Spinal cord (tissue), 9 donors: ENCODE measurements at regions not wholly inside any gene's neighbourhood (a gene's known extent, or its start where the extent isn't known, plus 50 kb on each side); places are given as distances from the start of the nearest gene placed in this dataset.

Experiments used
- DNase-seq, 6 donors: peaks; one replicate each; pipeline versions ENCODE4 v3.0.0 to v3.0.0-alpha.2; 2013 to 2015; ENCODE audit warnings: low spot score in 6 of 6, low read depth in 4 of 6
- H3K27ac ChIP-seq: one replicate; pipeline ENCODE4 v1.5.1; 2013; ENCODE audit warnings: low read depth, low read length, control low read depth
- H3K27me3 ChIP-seq: one replicate; pipeline ENCODE4 v1.6.1; 2013; ENCODE audit warnings: low read length; ENCODE audit not compliant: control insufficient read depth, insufficient read depth
- H3K36me3 ChIP-seq: one replicate; pipeline ENCODE4 v1.6.1; 2013; ENCODE audit warnings: low read length; ENCODE audit not compliant: control insufficient read depth, insufficient read depth
- H3K4me1 ChIP-seq: one replicate; pipeline ENCODE4 v1.6.1; 2013; ENCODE audit warnings: low read length; ENCODE audit not compliant: control insufficient read depth, insufficient read depth
- H3K4me3 ChIP-seq: one replicate; pipeline ENCODE4 v1.5.1; 2013; ENCODE audit warnings: low read depth, low read length, control low read depth
- H3K9me3 ChIP-seq: one replicate; pipeline ENCODE4 v1.6.1; 2013; ENCODE audit warnings: low read length; ENCODE audit not compliant: control insufficient read depth, insufficient read depth
- WGBS: methylation state at CpG from one replicate; pipeline ENCODE4 v1.1.5; 2013; ENCODE audit warnings: missing lambda C conversion rate; ENCODE audit not compliant: insufficient coverage; 5-methylcytosine and 5-hydroxymethylcytosine counted together
- donor health status: healthy.

GRCh38 chr16:74080311-74080710 lies 216.3 kb upstream of the PSMD7 start:
- H3K4me1 ChIP-seq = no peaks in the 10 kb centered on the region
- no peaks in the 10 kb centered on the region for H3K27me3 ChIP-seq
- 79% methylated on average over 5 of the region's 8 CpGs for WGBS
- no peaks in the 10 kb centered on the region for H3K9me3 ChIP-seq
- no peak overlapping the region for H3K27ac ChIP-seq
- H3K4me3 ChIP-seq = no peak overlapping the region
- no peaks in the 10 kb centered on the region for H3K36me3 ChIP-seq
- no peak for DNase-seq

DNA sequence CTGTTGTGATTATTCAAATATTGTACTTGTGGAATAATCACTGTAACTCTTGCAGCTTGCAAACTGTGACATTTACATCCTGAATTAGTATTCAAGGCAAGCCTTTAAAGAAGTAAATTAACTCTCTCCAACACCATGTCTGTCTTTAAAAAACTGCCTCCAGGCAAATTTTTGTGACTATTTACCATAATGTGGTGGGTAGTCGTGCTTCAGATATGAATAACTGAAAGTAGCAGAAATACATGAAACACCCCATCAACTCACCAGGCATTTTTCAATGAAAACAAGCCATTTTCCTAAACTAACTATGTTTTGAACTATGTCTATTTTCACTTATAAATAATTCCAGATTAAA lies 217.4 kb upstream of the PSMD7 start:
- no peaks in the 10 kb centered on the region for H3K27me3 ChIP-seq
- no CpG with 5 or more reads among the region's 1 CpG for WGBS
- no peak for DNase-seq
- no peaks in the 10 kb centered on the region for H3K4me1 ChIP-seq
- H3K4me3 ChIP-seq = no peak overlapping the region
- H3K27ac ChIP-seq = no peak overlapping the region
- no peaks in the 10 kb centered on the region for H3K36me3 ChIP-seq
- H3K9me3 ChIP-seq = no peaks in the 10 kb centered on the region

DNA sequence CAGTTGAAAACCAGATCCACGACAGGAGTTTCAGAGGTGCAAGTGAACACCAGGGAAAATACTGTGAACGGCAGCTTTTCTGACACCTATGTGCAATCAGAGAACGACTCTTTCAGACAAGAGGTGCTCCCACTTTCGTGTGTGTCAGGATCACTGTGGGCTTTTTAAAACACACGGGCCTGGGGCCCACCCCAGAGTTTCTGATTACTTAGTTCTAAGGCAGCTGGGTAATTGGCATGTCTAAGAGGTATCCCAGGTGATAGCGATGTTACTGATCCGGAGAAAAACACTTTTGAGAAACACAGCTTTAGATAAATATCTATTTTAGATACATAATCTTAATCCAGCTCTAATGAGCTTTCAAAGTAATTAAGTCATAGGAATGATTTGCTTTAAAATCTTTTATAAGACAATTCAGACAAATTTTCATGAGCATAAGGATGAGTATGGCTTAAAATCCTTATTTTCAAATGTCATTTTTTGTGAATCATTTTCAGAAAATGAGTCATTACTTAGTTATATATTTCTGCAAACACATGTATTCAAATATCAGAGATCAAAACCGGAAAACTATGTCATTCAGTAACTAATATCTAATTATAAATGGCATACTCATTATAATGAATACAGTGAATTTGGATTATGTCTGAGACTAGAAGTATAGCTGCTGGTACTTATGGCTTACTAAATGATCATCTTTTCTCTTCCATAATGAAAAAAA lies 217.9 kb upstream of the PSMD7 start:
- DNase-seq = no peak
- WGBS = 53% methylated on average over 5 of the region's 8 CpGs
- no peaks in the 10 kb centered on the region for H3K4me1 ChIP-seq
- H3K27ac ChIP-seq = no peak overlapping the region
- H3K36me3 ChIP-seq = no peaks in the 10 kb centered on the region
- no peaks in the 10 kb centered on the region for H3K9me3 ChIP-seq
- no peak overlapping the region for H3K4me3 ChIP-seq
- no peaks in the 10 kb centered on the region for H3K27me3 ChIP-seq

GRCh38 chr16:74076568-74076967 lies 220.0 kb upstream of the PSMD7 start:
- Histone ChIP-seq H3K27ac (no peak overlapping the region), H3K4me3 (no peak overlapping the region), H3K9me3 (no peaks in the 10 kb centered on the region), H3K36me3 (no peaks in the 10 kb centered on the region), H3K27me3 (no peaks in the 10 kb centered on the region), H3K4me1 (no peaks in the 10 kb centered on the region)
- WGBS = 100% methylated on average over 1 of the region's 2 CpGs
- no peak for DNase-seq

DNA sequence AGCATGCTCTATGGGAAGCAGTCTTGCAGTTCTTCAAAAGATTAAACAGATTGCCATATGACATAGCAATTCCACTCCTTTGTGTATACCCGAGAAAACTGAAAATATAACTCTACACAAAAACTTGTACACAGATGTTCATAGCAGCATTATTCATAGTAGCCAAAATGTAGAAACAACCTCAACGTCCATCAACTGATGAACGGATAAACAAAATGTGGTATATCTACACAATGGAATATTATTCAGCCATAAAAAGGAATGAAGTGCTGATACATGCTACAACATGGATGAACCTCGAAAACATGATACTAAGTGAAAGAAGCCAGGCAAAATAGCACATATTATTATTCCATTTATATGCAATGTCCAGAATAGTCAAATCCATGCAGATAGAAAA lies 221.2 kb upstream of the PSMD7 start:
- Histone ChIP-seq H3K36me3 (no peaks in the 10 kb centered on the region), H3K9me3 (no peaks in the 10 kb centered on the region), H3K27me3 (no peaks in the 10 kb centered on the region), H3K27ac (no peak overlapping the region), H3K4me1 (no peaks in the 10 kb centered on the region), H3K4me3 (no peak overlapping the region)
- no peak for DNase-seq
- no CpG with 5 or more reads among the region's 4 CpGs for WGBS

DNA sequence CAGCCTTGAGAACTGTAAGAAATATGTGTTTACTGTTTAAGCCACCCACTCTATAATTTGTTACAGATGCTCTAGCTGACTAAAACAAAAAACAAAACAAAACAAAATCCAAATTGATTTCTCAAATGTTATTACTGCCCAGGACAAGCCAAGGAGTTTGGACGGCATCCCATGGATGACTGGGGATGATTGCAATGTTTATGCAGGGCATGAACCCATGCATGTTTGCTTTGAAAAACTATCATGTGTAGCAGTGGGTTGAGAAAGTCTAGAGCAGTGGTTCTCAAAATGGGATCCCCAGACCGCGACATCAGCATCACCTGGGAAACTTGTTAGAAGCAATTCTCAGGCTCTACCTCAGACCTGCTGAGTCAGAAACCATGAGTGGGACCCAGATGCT lies 223.2 kb upstream of the PSMD7 start:
- H3K27ac ChIP-seq = no peak overlapping the region
- no peaks in the 10 kb centered on the region for H3K4me1 ChIP-seq
- H3K36me3 ChIP-seq = no peaks in the 10 kb centered on the region
- WGBS = 94% methylated on average over 3 of the region's 3 CpGs
- H3K4me3 ChIP-seq = no peak overlapping the region
- no peaks in the 10 kb centered on the region for H3K27me3 ChIP-seq
- H3K9me3 ChIP-seq = no peaks in the 10 kb centered on the region
- no peak for DNase-seq

GRCh38 chr16:74071996-74072535 lies 224.5 kb upstream of the PSMD7 start:
- H3K9me3 ChIP-seq = no peaks in the 10 kb centered on the region
- H3K4me1 ChIP-seq = no peaks in the 10 kb centered on the region
- no peak overlapping the region for H3K27ac ChIP-seq
- 72% methylated on average over 6 of the region's 8 CpGs for WGBS
- no peak for DNase-seq
- no peak overlapping the region for H3K4me3 ChIP-seq
- no peaks in the 10 kb centered on the region for H3K36me3 ChIP-seq
- H3K27me3 ChIP-seq = no peaks in the 10 kb centered on the region

- Histone ChIP-seq H3K4me3 (no peak overlapping the region), H3K9me3 (no peaks in the 10 kb centered on the region), H3K4me1 (no peaks in the 10 kb centered on the region), H3K27ac (no peak overlapping the region), H3K36me3 (no peaks in the 10 kb centered on the region), H3K27me3 (no peaks in the 10 kb centered on the region)
- WGBS = 76% methylated on average over 10 of the region's 10 CpGs
- no peak for DNase-seq
Observed at GRCh38 chr16:74070237-74070636, 226.4 kb upstream of the PSMD7 start.

GRCh38 chr16:74064120-74064735 lies 232.4 kb upstream of the PSMD7 start:
- H3K9me3 ChIP-seq = peaks cover 2% of the 10 kb centered on the region
- DNase-seq = peak in 2 of 6 donors; percentile 24 to 80
- H3K4me3 ChIP-seq = no peak overlapping the region
- no peaks in the 10 kb centered on the region for H3K36me3 ChIP-seq
- no peaks in the 10 kb centered on the region for H3K27me3 ChIP-seq
- H3K27ac ChIP-seq = no peak overlapping the region
- no CpG with 5 or more reads among the region's 5 CpGs for WGBS
- no peaks in the 10 kb centered on the region for H3K4me1 ChIP-seq

GRCh38 chr16:74053826-74054225 lies 242.8 kb upstream of the PSMD7 start:
- no peak overlapping the region for H3K4me3 ChIP-seq
- no peaks in the 10 kb centered on the region for H3K27me3 ChIP-seq
- peaks cover 4% of the 10 kb centered on the region for H3K4me1 ChIP-seq
- WGBS = 33% methylated on average over 4 of the region's 4 CpGs
- no peaks in the 10 kb centered on the region for H3K36me3 ChIP-seq
- peaks cover 2% of the 10 kb centered on the region for H3K9me3 ChIP-seq
- peak in 2 of 6 donors; percentile 35 to 62 for DNase-seq
- H3K27ac ChIP-seq = no peak overlapping the region
